ENCODE measurements at regions not wholly inside any gene's neighbourhood (a gene's known extent, or its start where the extent isn't known, plus 50 kb on each side); places are given as distances from the start of the nearest gene placed in this dataset.

GRCh38 chr18:77597726-77598125 is 348.1 kb downstream of the GALR1 start:
- no peak for DNase-seq

DNA sequence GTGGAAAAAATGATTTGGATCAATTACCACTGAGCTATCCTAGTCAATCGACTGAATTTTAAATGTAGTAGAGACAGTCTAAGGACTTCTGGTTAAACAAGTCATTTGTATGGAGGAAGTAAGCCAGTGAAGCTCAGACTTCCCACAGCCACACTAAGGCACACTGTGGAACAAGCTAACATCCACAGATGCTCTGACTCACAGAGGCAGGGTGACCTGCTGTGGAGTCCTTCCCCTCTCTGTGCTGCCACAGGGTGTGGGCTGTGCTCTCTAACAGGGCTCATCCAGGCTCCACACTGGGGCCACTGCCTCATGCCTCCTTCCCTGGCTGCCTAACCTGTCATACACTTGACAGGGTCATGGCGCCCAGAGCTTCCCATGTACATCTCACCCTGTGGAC is 351.0 kb downstream of the GALR1 start:
- DNase-seq = no peak

- DNase-seq = no peak
Measured at GRCh38 chr18:77601567-77601966, 351.9 kb downstream of the GALR1 start.

GRCh38 chr18:77607087-77607486 is 357.4 kb downstream of the GALR1 start:
- no peak for DNase-seq

DNA sequence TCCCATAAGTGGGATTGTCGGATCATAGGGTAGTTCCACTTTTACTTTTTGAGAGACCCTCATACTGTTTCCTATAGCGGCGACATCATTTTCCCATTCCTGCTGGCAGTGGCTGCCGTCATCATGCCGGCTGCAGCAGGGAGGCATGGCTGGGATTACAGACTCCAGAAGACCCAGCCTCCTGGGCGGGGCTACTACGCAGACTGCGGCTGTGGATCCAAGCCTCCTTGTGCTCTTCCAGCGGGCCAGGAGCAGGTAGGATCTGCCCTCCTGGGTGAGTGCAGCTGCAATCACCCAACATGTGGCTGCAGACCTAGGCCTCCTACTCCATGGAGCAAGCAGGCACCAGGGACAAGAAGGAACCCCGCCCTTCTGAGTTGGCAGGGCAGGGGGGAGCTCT is 359.2 kb downstream of the GALR1 start:
- DNase-seq = no peak

GRCh38 chr18:77617694-77618093 is 368.0 kb downstream of the GALR1 start:
- no peak for DNase-seq

- DNase-seq = no peak
Measured at GRCh38 chr18:77619525-77619924, 369.9 kb downstream of the GALR1 start.

DNA sequence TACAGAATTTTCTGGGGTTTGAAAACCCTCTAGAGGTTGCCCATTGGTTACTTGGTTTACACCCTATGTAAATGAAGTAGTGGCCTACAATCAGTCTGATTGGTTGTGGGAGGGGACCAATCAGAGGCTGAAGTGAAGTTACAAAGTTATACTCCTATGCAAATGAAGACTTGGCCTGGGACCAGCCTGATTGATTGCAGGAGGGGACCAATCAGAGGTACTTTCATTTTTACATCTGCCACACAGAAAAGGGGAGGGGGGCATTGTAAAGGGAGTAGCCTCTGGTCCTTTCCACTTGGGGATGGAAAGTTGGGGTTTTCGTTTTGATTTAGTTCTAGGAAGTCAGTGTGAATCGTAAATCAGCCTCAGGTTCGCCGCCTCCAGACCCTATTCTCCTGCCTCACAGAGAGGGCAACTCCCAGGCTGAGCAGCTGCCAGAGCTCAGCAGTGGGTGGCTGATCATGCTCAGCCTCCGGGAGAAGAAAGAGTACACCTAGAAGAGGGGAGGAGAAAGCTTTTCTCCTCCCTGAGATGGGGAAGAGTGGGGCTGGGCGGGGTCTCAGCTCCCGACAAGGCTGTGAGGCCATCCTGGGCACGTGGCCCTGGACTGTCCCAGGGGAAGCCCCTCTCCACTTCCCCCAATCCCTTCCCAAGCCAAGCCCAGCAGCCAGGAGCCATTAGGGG is 372.5 kb downstream of the GALR1 start:
- DNase-seq = no peak

DNA sequence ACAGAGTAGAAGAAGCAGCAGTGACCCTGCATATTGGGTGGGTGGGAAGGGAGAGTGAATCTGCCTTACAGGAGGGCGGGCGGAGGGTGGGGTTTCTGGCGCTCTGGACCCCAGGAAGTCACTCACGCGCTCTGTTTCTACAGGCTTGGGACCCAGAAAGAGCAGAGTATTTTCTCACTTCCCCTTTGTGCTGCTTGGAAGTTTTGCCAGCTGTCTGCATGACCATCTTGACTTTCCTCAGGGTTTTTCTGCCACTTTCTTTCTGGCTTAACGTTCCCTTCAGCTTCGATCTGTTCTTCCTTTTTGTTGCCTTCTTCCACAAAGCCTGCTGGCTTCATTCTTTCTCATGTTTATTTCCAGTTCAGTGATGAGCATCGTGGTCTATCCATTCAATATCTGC is 383.1 kb downstream of the GALR1 start:
- no peak for DNase-seq

DNA sequence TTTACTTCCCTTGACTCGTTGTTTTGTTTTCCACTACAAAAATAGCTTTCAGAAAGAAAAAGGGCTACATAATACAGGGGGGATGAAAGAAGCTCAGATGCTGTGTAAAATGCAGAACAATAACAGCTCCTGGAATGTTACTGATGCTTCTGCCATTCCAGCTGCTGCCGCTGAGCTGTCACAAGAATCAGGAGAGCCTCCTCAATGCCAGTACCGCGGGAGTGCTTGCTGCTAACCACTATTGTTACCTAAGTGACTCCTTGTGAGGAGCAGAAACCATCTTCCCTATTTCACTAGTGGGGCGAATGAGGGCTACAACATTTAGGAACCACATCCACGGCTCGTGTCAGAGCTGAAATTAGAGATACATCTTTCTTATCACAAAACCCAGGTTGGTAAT is 384.8 kb downstream of the GALR1 start:
- no peak for DNase-seq

DNA sequence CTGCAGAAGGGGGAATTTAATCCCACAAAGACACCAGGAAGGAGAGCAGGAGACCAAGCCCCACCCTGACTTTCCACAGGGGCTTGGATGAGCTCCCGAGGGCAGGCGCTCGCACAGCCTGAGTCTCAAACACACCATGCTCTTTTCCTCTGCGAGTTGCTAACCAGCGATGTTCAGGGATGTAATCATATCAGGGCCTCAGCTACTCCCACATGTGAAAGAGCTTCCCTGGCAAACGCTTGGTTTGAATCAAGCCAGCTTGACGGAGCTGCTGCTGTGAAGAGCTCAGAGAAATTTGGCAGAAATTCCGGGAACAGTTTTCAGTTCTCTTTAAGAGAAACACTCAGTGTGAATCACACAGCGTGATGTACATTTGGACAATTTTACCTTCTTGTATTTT is 385.8 kb downstream of the GALR1 start:
- DNase-seq = no peak

DNA sequence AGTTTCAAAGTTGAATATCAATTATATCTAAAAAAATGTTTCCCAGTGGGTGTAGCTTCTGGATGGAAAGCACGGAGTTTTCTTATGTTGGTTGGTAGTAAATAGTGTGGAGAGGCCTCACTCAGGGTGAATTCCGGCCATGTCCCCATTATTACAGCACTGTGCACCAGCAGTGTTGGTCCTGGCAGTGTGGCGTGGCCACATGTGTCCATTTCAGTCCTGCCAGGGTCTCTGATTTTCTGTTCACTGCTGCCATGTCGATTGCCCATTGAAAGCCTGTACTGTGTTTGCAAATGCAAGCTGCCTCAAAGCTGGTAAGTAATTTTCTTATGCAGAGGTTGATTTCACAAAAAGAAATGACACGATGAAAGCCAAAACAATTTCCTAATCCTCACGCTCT is 386.2 kb downstream of the GALR1 start:
- no peak for DNase-seq

DNA sequence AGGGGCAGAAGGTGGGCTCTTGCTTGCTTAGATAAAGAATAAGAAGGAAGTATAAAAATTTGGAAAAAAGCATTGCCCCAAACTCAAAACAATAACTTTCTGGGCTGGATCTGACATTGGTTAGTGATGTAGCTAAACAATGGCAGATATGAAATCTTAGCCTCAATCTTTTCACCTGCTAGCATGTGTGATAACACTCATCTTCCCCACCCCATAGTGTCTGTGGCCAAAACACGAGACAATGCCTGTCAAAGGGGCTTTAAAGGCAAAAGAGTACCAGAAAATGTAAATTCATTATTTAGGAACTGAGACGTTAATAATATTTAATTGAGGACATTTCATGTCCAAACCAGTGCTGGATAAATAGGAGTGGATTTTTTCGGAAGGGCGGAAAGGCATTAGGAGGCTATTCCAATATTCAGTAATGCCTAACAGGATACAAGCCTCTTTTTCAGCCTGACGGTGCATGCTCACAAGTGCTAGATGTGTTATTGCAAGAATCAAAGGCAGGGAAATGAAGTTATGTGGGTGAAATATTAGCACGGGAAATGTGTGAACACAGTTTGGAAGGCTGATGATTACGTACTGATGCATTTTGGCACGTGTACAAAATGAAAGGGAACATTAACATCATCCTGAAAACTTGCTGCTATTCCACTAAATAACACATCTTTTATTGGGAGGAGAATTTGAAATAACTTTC is 395.7 kb downstream of the GALR1 start:
- no peak for DNase-seq

GRCh38 chr18:77647472-77647871 is 397.8 kb downstream of the GALR1 start:
- no peak for DNase-seq

DNA sequence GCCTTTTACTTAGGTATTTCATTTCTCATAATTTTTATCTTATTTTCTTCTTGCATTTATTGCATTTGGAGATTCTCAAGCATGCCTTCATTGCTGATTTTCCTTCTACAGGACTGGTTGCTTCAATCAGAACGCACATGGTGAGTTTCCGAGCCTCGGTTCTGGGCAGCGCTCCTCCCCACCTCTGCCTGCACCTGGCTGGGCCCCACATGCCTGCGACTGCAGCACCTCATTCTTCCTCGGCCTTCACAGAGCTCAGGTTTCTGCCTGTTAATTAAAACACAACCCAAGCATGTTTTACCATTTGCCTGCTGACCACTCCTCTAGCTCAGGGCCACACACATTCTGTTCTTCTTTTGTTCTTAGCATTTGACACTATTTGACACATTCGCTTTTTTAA is 398.8 kb downstream of the GALR1 start:
- no peak for DNase-seq

- peak; percentile 25 to 71 for DNase-seq
Measured at GRCh38 chr18:77650799-77651385, 401.2 kb downstream of the GALR1 start.

DNA sequence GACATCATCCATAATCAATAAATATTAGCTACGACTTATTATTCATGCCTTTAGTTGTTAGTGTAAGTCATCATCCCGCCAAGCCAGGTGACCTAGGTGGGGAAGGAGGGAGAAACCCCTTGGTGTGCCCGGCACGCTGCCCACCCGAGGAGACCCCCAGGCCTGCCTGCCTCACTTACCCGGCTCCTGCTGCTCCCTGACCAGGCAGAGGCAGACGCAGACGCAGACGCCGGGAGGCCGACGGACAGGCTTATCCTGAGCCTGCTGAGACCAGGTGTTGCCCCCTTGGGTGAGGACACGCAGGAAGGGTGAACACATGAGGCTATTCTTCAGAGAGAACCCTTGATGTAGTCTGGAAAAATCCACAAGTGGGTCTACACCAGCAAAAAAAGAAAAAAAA is 401.8 kb downstream of the GALR1 start:
- DNase-seq = peak in 1 of 2 experiments; percentile 4

- no peak for DNase-seq
Measured at GRCh38 chr18:77653792-77654191, 404.1 kb downstream of the GALR1 start.

- DNase-seq = no peak
Measured at GRCh38 chr18:77654302-77654701, 404.7 kb downstream of the GALR1 start.

DNA sequence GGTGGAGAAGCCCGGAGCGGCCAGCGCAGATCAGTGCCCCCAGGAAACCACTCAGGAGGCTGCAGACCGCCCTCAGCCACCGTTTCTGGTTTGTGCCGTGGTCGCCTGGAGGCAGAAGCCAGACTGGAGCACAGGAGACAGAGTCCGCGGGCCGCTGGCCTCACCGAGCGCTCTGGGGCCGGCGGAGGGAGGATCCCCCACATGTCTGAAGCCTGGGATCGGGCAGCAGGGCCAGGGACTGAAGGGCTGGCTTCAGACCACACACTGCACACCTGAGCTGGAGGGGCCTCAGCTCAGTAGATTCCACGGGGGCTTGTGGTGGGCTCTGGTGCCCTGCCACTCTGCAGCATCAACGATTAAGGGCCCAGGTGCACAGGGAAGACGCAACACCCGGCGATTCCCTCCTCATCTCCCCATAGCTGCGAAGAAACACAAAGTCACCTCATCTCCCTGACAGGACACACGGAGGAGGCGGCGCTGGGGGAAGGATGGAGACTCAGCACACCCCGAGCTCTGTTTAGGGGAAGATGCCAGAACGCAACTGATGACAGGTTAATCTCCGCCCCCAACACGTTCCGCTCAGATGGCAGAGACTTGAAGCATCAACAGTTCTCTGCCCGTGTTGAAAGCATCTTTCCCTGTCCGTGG is 408.1 kb downstream of the GALR1 start:
- DNase-seq = no peak

DNA sequence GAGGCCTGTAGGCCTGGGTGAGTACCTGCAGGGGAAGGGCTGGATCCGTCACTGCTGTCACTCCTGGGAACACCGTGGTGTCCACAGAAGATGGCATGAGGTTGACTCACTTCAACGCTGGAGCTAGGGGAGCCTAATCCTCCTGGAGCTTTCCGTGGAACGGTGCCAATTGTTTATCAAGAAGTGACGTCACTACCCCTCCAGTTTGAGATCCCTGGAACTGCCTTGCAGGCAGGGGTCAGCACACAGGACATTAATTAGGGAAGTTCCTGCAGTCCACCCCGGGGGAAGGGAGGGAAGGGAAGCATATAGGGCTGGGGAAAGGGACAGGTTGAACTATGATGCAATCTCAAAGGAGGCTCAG is 408.6 kb downstream of the GALR1 start:
- peak in 1 of 2 experiments; percentile 48 for DNase-seq

DNA sequence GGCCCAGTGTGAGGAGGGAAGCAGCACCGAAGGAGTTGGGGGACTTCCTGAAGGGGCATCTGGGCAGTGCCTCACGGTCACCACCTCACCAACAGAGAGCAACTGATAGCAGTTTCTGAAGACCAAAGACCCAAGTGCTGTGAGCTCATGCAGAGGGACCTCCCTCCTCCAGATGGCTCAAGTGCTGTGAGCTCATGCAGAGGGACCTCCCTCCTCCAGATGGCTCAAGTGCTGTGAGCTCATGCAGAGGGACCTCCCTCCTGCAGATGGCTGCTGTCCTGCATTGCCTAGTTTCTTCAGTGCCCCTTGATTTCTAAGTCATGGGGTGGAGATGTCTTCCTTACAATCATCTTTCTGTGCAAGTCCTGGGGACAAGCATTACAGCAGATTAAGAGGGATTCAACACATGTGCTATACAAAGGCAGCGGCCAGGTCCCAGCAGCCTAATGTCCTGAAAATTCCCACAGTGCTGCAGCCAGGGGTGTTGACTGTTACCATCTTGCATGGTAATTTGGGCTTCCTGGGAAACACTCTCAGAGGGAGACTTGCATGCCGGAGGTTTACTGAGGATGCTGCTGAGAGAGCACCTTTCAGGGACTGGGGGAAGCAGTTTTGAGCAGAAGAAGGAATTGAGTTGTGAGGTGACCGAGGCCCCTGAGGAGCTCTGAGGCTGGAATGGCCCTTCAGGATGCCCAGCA is 409.3 kb downstream of the GALR1 start:
- DNase-seq = peak; percentile 45 to 78

DNA sequence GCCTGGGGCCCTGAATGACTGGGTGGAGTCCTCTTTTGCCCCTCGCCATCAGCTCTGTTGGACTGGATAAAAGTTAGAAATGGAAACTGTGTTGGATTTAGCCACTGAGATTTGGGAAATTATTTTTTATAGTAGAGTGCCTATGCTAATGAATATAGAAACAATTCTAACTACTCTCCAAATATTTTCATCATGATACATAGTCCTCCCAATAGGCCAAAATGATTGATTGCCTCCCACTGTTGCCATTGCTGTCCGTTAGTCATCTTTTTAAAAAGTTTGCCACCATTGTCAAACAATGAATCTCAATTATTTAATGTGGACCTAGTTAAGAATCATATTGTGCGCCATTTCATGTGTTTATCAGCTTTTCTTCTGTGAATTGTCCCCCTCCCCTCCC is 417.0 kb downstream of the GALR1 start:
- no peak for DNase-seq

All from NCI-H524 (cell line).